ENCODE measurements at regions not wholly inside any gene's neighbourhood (a gene's known extent, or its start where the extent isn't known, plus 50 kb on each side); places are given as distances from the start of the nearest gene placed in this dataset.

DNA sequence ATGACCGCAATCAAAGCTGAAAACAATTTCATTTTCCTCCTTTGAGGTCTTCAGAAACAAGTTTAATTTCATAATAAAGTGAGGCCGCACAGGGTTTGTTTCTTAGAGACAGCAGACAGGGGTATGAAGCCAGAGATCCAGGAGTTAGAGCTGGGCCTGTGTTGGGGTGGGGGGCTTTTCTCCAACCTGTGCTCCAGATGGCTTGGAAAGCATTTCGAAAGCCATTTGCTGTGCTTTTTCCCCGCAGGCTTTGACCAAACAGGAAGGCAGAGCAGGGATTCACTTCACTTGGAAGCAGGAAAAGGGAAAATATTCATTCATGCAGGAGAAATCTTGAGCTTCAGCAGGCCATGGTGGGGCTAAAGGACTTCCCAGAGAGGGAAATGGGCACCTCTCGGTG is 617.4 kb downstream of the SOX6 start:
- TF ChIP-seq, protein P1, sequence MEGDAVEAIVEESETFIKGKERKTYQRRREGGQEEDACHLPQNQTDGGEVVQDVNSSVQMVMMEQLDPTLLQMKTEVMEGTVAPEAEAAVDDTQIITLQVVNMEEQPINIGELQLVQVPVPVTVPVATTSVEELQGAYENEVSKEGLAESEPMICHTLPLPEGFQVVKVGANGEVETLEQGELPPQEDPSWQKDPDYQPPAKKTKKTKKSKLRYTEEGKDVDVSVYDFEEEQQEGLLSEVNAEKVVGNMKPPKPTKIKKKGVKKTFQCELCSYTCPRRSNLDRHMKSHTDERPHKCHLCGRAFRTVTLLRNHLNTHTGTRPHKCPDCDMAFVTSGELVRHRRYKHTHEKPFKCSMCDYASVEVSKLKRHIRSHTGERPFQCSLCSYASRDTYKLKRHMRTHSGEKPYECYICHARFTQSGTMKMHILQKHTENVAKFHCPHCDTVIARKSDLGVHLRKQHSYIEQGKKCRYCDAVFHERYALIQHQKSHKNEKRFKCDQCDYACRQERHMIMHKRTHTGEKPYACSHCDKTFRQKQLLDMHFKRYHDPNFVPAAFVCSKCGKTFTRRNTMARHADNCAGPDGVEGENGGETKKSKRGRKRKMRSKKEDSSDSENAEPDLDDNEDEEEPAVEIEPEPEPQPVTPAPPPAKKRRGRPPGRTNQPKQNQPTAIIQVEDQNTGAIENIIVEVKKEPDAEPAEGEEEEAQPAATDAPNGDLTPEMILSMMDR (IDR thresholded peaks at IDR 0.05) = no peak
- TF ChIP-seq POLR2A (IDR thresholded peaks at IDR 0.05) = no peak
